DND-41 (cell line): ENCODE measurements at regions not wholly inside any gene's neighbourhood (a gene's known extent, or its start where the extent isn't known, plus 50 kb on each side); places are given as distances from the start of the nearest gene placed in this dataset.

Experiments used
- ATAC-seq: fragments of 200-7000 bp; cut with Tn5 transposase; 3 replicates; pipeline ENCODE4 v1.9.1; 2021; ENCODE audit warnings: low read depth; ENCODE audit not compliant: insufficient read depth
- DNase-seq: peaks from one replicate; pipeline ENCODE4 v3.0.0-alpha.2; 2020
- H2AFZ ChIP-seq: 2 replicates; pipeline ENCODE4 v1.6.0; 2012; ENCODE audit warnings: low read depth, low read length
- H3K27ac ChIP-seq: 2 replicates; pipeline ENCODE4 v1.5.1; 2012; ENCODE audit warnings: low read length, inconsistent platforms
- H3K27me3 ChIP-seq: fragments of 200-600 bp; sonication (generic); 2 replicates; pipeline ENCODE4 v1.6.0; 2012; ENCODE audit warnings: low read length, mild to moderate bottlenecking, inconsistent platforms; ENCODE audit not compliant: insufficient read depth, poor library complexity
- H3K36me3 ChIP-seq: 2 replicates; pipeline ENCODE4 v1.5.1; 2012; ENCODE audit warnings: low read length, inconsistent platforms; ENCODE audit not compliant: insufficient read depth
- H3K4me1 ChIP-seq: 2 replicates; pipeline ENCODE4 v1.5.1; 2012; ENCODE audit warnings: mild to moderate bottlenecking, low read length; ENCODE audit not compliant: insufficient read depth
- H3K4me2 ChIP-seq: 2 replicates; pipeline ENCODE4 v1.6.0; 2012; ENCODE audit warnings: mild to moderate bottlenecking, moderate library complexity, low read length, inconsistent platforms; ENCODE audit not compliant: insufficient read depth
- H3K4me3 ChIP-seq, 2 experiments: fragments of 200-600 bp in 1 of 2; shearing (Covaris generic) in 1 of 2; 2 replicates each; pipeline ENCODE4 v1.5.1; 2012 to 2016; ENCODE audit warnings: inconsistent platforms in 2 of 2, low read length in 2 of 2, mild to moderate bottlenecking in 2 of 2, low read depth in 1 of 2, moderate library complexity in 1 of 2
- H3K79me2 ChIP-seq: 2 replicates; pipeline ENCODE4 v1.6.0; 2012; ENCODE audit warnings: low read length, inconsistent platforms; ENCODE audit not compliant: insufficient read depth
- H3K9ac ChIP-seq: 2 replicates; pipeline ENCODE4 v1.6.0; 2012; ENCODE audit warnings: low read depth, mild to moderate bottlenecking, inconsistent platforms, low read length, moderate library complexity
- H3K9me3 ChIP-seq: 2 replicates; pipeline ENCODE4 v1.5.1; 2012; ENCODE audit warnings: low read length, moderate library complexity, mild to moderate bottlenecking, inconsistent platforms; ENCODE audit not compliant: insufficient read depth, severe bottlenecking
- H4K20me1 ChIP-seq: 2 replicates; pipeline ENCODE4 v1.6.0; 2012; ENCODE audit warnings: low read length; ENCODE audit not compliant: insufficient read depth
- CTCF ChIP-seq: IDR thresholded peaks from 2 replicates; pipeline ENCODE4 v1.5.1; 2012; ENCODE audit warnings: borderline replicate concordance, low read length, moderate library complexity, mild to moderate bottlenecking; ENCODE audit not compliant: poor library complexity, severe bottlenecking; ENCODE audit errors: extremely low read depth
- EZH2 ChIP-seq: IDR thresholded peaks from 3 replicates; pipeline ENCODE4 v1.6.1; 2012; ENCODE audit warnings: borderline replicate concordance, low read depth, mild to moderate bottlenecking, moderate library complexity, low read length, inconsistent platforms; ENCODE audit not compliant: severe bottlenecking

GRCh38 chr4:85165808-85166207 lies 199.3 kb upstream of the WDFY3 start:
- Histone ChIP-seq H3K4me1 (no peaks in the 10 kb centered on the region), H3K27me3 (no peaks in the 10 kb centered on the region), H4K20me1 (no peaks in the 10 kb centered on the region), H3K9ac (no peak overlapping the region), H3K79me2 (no peaks in the 10 kb centered on the region), H3K9me3 (no peaks in the 10 kb centered on the region), H3K36me3 (no peaks in the 10 kb centered on the region), H3K4me3 (no peak overlapping the region), H2AFZ (no peak overlapping the region), H3K27ac (no peak overlapping the region), H3K4me2 (no peak overlapping the region)
- TF ChIP-seq EZH2: no peak
- no peak for TF ChIP-seq CTCF
- ATAC-seq: no peak
- DNase-seq: no peak

- H4K20me1 ChIP-seq: no peaks in the 10 kb centered on the region
- DNase-seq: no peak
Observed at GRCh38 chr4:85166318-85166717, 199.8 kb upstream of the WDFY3 start.

GRCh38 chr4:85168234-85168834 lies 201.8 kb upstream of the WDFY3 start:
- no peaks in the 10 kb centered on the region for H3K9me3 ChIP-seq
- no peaks in the 10 kb centered on the region for H4K20me1 ChIP-seq
- no peak overlapping the region for H3K27ac ChIP-seq
- no peaks in the 10 kb centered on the region for H3K36me3 ChIP-seq
- no peak for DNase-seq
- H3K4me3 ChIP-seq: no peak overlapping the region
- H3K9ac ChIP-seq: no peak overlapping the region
- no peaks in the 10 kb centered on the region for H3K27me3 ChIP-seq
- TF ChIP-seq EZH2: no peak
- TF ChIP-seq CTCF: no peak
- no peak for ATAC-seq
- H2AFZ ChIP-seq: no peak overlapping the region
- no peaks in the 10 kb centered on the region for H3K79me2 ChIP-seq
- no peak overlapping the region for H3K4me2 ChIP-seq
- H3K4me1 ChIP-seq: no peaks in the 10 kb centered on the region

More at GRCh38 chr4:85166318-85166717, 199.8 kb upstream of the WDFY3 start:
- no peaks in the 10 kb centered on the region for H3K4me1 ChIP-seq
- H3K9me3 ChIP-seq: no peaks in the 10 kb centered on the region
- no peak for TF ChIP-seq EZH2
- TF ChIP-seq CTCF: no peak
- no peak overlapping the region for H2AFZ ChIP-seq
- H3K27me3 ChIP-seq: no peaks in the 10 kb centered on the region
- no peaks in the 10 kb centered on the region for H3K36me3 ChIP-seq
- no peak overlapping the region for H3K4me2 ChIP-seq
- ATAC-seq: no peak
- H3K79me2 ChIP-seq: no peaks in the 10 kb centered on the region
- H3K4me3 ChIP-seq: no peak overlapping the region
- H3K27ac ChIP-seq: no peak overlapping the region
- no peak overlapping the region for H3K9ac ChIP-seq
